Pancreas (tissue), 10 donors: ENCODE measurements at regions not wholly inside any gene's neighbourhood (a gene's known extent, or its start where the extent isn't known, plus 50 kb on each side); places are given as distances from the start of the nearest gene placed in this dataset.

Source experiments
- ATAC-seq, 4 donors: fragments of 200-7000 bp; cut with Tn5 transposase; one replicate each; pipeline versions ENCODE4 v1.8.0 to v1.9.1; 2020; ENCODE audit warnings: mild to moderate bottlenecking in 4 of 4, moderate library complexity in 4 of 4
- DNase-seq, 6 donors: peaks; one replicate each; pipeline ENCODE4 v3.0.0-alpha.2; 2020
- FAIRE-seq: peaks from 2 replicates; lab custom pipeline; 2012; peaks lifted over from hg19 to GRCh38; lab: Jason Lieb, UNC
- H3K27ac ChIP-seq, 4 donors: fragments of 200-600 bp; sonication (generic); 1 replicate in 3 of 4; 2 replicates in 1 of 4; pipeline versions ENCODE4 v1.5.0 to v1.8.0; 2020
- H3K27me3 ChIP-seq, 4 donors: fragments of 200-600 bp; one replicate each; pipeline ENCODE4 v1.8.0; 2021
- H3K36me3 ChIP-seq, 3 donors: fragments of 200-600 bp; sonication (generic) in 1 of 3; one replicate each; pipeline versions ENCODE4 v1.5.0 to v1.8.0; 2020 to 2021
- H3K4me1 ChIP-seq, 3 donors: fragments of 200-600 bp; one replicate each; pipeline ENCODE4 v1.8.0; 2021
- H3K4me3 ChIP-seq, 4 donors: fragments of 200-600 bp; sonication (generic) in 2 of 4; one replicate each; pipeline versions ENCODE4 v1.5.0 to v1.8.0; 2020 to 2021
- H3K9me3 ChIP-seq, 4 donors: fragments of 200-600 bp; one replicate each; pipeline ENCODE4 v1.8.0; 2021
- CTCF ChIP-seq, 4 donors: fragments of 200-600 bp; sonication (generic) in 3 of 4; IDR thresholded peaks; one replicate each; pipeline versions ENCODE4 v1.5.0 to v1.8.0; 2021; ENCODE audit warnings: antibody characterized with exemption in 4 of 4
- WGBS, 2 donors: extraction: QIAGEN DNeasy Blood & Tissue Kit; methylation state at CpG; one replicate each; pipeline ENCODE4 v1.1.7; 2013; 5-methylcytosine and 5-hydroxymethylcytosine counted together
- intact Hi-C, 3 donors: fragments of 100-400 bp; cut with DNase I; formaldehyde crosslinking; loops; one replicate each; pipeline versions ENCODE4 v1.11.1 to v1.14.2; 2022
- donor health status: healthy with polysubstance abuse.
- donor health status: DM: no; HTN: no; CAD: no; lungs with moderate emphysema.
- donor health status: DM: no; HTN: no; CAD: no.
- donor health status: control.
- donor health status: control.
- donor health status: Bipolar disorder and iron deficiency.
- donor health status: DM: yes; HTN: yes; CAD: no.
- donor health status: DM: no; HTN: no; CAD: no.
- donor health status: DM: no; HTN: no; CAD: no.
- donor health status: DM: yes; HTN: yes; CAD: no.

GRCh38 chr2:120956486-120957156 is 221.0 kb downstream of the GLI2 start:
- no peaks in the 10 kb centered on the region for H3K9me3 ChIP-seq
- DNase-seq: peak in 1 of 6 donors; percentile 70
- intact Hi-C loops: no loop called here
- 86 to 89% methylated on average over 14 of the region's 14 CpGs for WGBS, 2 donors
- H3K4me1 ChIP-seq: no peaks in the 10 kb centered on the region
- no peaks in the 10 kb centered on the region for H3K36me3 ChIP-seq
- H3K27me3 ChIP-seq: no peaks in the 10 kb centered on the region
- ATAC-seq: no peak
- no peak overlapping the region for H3K27ac ChIP-seq
- no peak overlapping the region for H3K4me3 ChIP-seq
- TF ChIP-seq CTCF (IDR thresholded peaks at IDR 0.05): no peak
- no peak for FAIRE-seq

GRCh38 chr2:120957905-120958304 is 222.2 kb downstream of the GLI2 start:
- Histone ChIP-seq H3K4me3 (no peak overlapping the region), H3K27me3 (no peaks in the 10 kb centered on the region), H3K4me1 (no peaks in the 10 kb centered on the region), H3K9me3 (no peaks in the 10 kb centered on the region), H3K27ac (no peak overlapping the region), H3K36me3 (no peaks in the 10 kb centered on the region)
- intact Hi-C loops: no loop called here
- ATAC-seq (peak in 2 of 4 donors; percentile 19 to 32), DNase-seq (peak in 2 of 6 donors; percentile 42 to 74), FAIRE-seq (no peak)
- no peak for TF ChIP-seq CTCF (IDR thresholded peaks at IDR 0.05)
- WGBS, 2 donors: 42 to 57% methylated on average over 5 of the region's 5 CpGs

- TF ChIP-seq CTCF (IDR thresholded peaks at IDR 0.05): no peak
- DNase-seq (peak in 1 of 6 donors; percentile 53), FAIRE-seq (no peak)
Observed at GRCh38 chr2:120958623-120959366, 223.1 kb downstream of the GLI2 start.

GRCh38 chr2:120959426-120959825 is 223.8 kb downstream of the GLI2 start:
- Histone ChIP-seq H3K4me3 (no peak overlapping the region), H3K9me3 (no peaks in the 10 kb centered on the region), H3K4me1 (no peaks in the 10 kb centered on the region), H3K36me3 (no peaks in the 10 kb centered on the region), H3K27me3 (no peaks in the 10 kb centered on the region), H3K27ac (no peak overlapping the region)
- WGBS, 2 donors: 51 to 69% methylated on average over 13 of the region's 13 CpGs
- intact Hi-C loops: no loop called here
- peak in 2 of 6 donors; percentile 22 to 79 for DNase-seq
- peak in 2 of 4 donors; percentile 4 to 21 for ATAC-seq
- FAIRE-seq: no peak
- no peak for TF ChIP-seq CTCF (IDR thresholded peaks at IDR 0.05)

More at GRCh38 chr2:120958623-120959366, 223.1 kb downstream of the GLI2 start:
- Histone ChIP-seq H3K27me3 (no peaks in the 10 kb centered on the region), H3K9me3 (no peaks in the 10 kb centered on the region), H3K4me1 (no peaks in the 10 kb centered on the region), H3K36me3 (no peaks in the 10 kb centered on the region), H3K4me3 (no peak overlapping the region), H3K27ac (no peak overlapping the region)
- WGBS, 2 donors: 84 to 88% methylated on average over 17 of the region's 17 CpGs
- intact Hi-C loops: no loop called here
- ATAC-seq: no peak
